HL-60 (cell line): ENCODE measurements at regions not wholly inside any gene's neighbourhood (a gene's known extent, or its start where the extent isn't known, plus 50 kb on each side); places are given as distances from the start of the nearest gene placed in this dataset.

ENCODE experiments used
- TF ChIP-seq, protein P1 (sequence below): IDR thresholded peaks from one replicate; pipeline ENCODE4 v1.5.1; 2011; ENCODE audit warnings: low read length, control low read depth, inconsistent platforms; ENCODE audit not compliant: insufficient read depth
- TF ChIP-seq, protein P2 (sequence below): IDR thresholded peaks from 2 replicates; pipeline ENCODE4 v1.6.1; 2012; ENCODE audit warnings: low read depth; ENCODE audit not compliant: insufficient replicate concordance

DNA sequence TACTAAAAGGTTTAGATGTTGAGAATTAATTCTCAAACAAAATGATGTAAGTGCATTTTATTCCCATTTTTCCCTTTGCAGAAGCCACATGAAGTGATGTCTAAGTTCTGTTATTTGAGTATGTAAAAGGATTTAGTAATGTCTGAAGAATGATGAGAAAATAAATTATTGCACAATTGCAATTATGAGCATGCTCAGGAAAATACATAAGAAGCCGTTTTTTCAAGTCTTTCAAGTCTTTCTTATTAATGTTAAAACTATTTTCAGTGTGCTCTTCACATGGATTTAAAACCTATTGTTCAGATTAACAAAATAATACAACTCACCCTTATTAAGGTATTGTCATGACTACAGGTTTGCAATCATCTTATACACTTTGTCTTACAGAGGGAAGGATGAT, 331.4 kb upstream of the NETO1 start:
- TF ChIP-seq, protein P1, sequence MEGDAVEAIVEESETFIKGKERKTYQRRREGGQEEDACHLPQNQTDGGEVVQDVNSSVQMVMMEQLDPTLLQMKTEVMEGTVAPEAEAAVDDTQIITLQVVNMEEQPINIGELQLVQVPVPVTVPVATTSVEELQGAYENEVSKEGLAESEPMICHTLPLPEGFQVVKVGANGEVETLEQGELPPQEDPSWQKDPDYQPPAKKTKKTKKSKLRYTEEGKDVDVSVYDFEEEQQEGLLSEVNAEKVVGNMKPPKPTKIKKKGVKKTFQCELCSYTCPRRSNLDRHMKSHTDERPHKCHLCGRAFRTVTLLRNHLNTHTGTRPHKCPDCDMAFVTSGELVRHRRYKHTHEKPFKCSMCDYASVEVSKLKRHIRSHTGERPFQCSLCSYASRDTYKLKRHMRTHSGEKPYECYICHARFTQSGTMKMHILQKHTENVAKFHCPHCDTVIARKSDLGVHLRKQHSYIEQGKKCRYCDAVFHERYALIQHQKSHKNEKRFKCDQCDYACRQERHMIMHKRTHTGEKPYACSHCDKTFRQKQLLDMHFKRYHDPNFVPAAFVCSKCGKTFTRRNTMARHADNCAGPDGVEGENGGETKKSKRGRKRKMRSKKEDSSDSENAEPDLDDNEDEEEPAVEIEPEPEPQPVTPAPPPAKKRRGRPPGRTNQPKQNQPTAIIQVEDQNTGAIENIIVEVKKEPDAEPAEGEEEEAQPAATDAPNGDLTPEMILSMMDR = no peak
- TF ChIP-seq, protein P2, sequence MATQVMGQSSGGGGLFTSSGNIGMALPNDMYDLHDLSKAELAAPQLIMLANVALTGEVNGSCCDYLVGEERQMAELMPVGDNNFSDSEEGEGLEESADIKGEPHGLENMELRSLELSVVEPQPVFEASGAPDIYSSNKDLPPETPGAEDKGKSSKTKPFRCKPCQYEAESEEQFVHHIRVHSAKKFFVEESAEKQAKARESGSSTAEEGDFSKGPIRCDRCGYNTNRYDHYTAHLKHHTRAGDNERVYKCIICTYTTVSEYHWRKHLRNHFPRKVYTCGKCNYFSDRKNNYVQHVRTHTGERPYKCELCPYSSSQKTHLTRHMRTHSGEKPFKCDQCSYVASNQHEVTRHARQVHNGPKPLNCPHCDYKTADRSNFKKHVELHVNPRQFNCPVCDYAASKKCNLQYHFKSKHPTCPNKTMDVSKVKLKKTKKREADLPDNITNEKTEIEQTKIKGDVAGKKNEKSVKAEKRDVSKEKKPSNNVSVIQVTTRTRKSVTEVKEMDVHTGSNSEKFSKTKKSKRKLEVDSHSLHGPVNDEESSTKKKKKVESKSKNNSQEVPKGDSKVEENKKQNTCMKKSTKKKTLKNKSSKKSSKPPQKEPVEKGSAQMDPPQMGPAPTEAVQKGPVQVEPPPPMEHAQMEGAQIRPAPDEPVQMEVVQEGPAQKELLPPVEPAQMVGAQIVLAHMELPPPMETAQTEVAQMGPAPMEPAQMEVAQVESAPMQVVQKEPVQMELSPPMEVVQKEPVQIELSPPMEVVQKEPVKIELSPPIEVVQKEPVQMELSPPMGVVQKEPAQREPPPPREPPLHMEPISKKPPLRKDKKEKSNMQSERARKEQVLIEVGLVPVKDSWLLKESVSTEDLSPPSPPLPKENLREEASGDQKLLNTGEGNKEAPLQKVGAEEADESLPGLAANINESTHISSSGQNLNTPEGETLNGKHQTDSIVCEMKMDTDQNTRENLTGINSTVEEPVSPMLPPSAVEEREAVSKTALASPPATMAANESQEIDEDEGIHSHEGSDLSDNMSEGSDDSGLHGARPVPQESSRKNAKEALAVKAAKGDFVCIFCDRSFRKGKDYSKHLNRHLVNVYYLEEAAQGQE = no peak
